ENCODE measurements at regions not wholly inside any gene's neighbourhood (a gene's known extent, or its start where the extent isn't known, plus 50 kb on each side); places are given as distances from the start of the nearest gene placed in this dataset.

GRCh38 chr6:22073516-22074198 lies 223.2 kb downstream of the PRL start:
- TF ChIP-seq EZH2 (IDR thresholded peaks at IDR 0.05; ENCODE audit: borderline replicate concordance, low read length) = no peak
- no peak for TF ChIP-seq CTCF (IDR thresholded peaks at IDR 0.05; ENCODE audit: low read length)

All from OCI-LY1 (cell line).